ACC112 (cell line): ENCODE measurements at regions not wholly inside any gene's neighbourhood (a gene's known extent, or its start where the extent isn't known, plus 50 kb on each side); places are given as distances from the start of the nearest gene placed in this dataset.

Source experiments
- H2AFZ ChIP-seq: fragments of 200-600 bp; sonication (generic); one replicate; pipeline ENCODE4 v1.6.0; 2017; ENCODE audit warnings: antibody characterized with exemption, low read length; ENCODE audit not compliant: unreplicated experiment
- H3K27ac ChIP-seq: fragments of 200-600 bp; sonication (generic); 2 replicates; pipeline ENCODE4 v1.5.1; 2014; ENCODE audit warnings: low read depth, mild to moderate bottlenecking, antibody characterized with exemption, low read length, moderate library complexity
- H3K27me3 ChIP-seq: fragments of 200-600 bp; sonication (generic); 2 replicates; pipeline ENCODE4 v1.6.1; 2014; ENCODE audit warnings: mild to moderate bottlenecking, antibody characterized with exemption, low read length, moderate library complexity, mixed read lengths; ENCODE audit not compliant: insufficient read depth
- H3K36me3 ChIP-seq: fragments of 200-600 bp; sonication (generic); 2 replicates; pipeline ENCODE4 v1.6.1; 2016; ENCODE audit warnings: mild to moderate bottlenecking, antibody characterized with exemption, low read length, moderate library complexity, mixed read lengths; ENCODE audit not compliant: insufficient read depth
- H3K4me1 ChIP-seq: fragments of 200-600 bp; sonication (generic); one replicate; pipeline ENCODE4 v1.6.1; 2016; ENCODE audit warnings: low read length, mixed read lengths; ENCODE audit not compliant: insufficient read depth, unreplicated experiment, control insufficient read depth
- H3K4me3 ChIP-seq: fragments of 200-600 bp; sonication (generic); 2 replicates; pipeline ENCODE4 v1.5.1; 2014; ENCODE audit warnings: mild to moderate bottlenecking, low read depth, low read length
- H3K79me2 ChIP-seq: fragments of 200-600 bp; sonication (generic); one replicate; pipeline ENCODE4 v1.6.0; 2016; ENCODE audit warnings: low read length; ENCODE audit not compliant: control insufficient read depth, unreplicated experiment, insufficient read depth

DNA sequence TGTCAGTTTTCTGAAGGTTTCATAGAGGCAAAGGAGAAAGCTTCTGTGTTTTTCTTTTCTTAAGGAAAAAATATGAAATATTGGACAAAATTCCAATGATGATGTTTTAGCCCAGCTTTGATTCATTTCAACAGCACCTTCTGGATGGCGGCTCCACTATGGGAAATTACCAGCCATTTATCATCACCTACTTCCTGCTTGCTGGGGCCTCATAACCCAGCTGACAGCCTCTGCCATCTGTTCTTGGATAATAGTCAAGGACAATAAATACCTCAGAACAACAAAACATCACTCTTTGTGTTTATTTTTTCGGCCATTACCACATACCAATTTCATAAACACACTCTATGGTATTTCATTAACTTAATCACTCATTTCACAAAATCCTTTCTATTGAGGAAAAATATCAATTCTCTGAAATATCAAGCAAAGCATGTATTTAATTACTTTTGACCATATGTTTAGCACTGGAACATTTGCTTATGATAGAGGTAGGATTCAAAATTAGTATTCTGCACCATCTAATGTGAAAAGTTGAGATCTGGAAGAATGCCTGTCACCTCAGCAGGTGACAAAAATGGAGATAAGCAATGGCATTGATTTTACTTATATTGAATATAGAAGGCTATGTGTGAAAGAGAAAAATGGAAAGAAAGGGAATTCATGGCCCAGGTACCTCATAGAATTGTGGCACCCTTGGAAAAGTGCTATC, 629.7 kb downstream of the LIG4 start:
- Histone ChIP-seq H3K27me3 (no peaks in the 10 kb centered on the region), H3K79me2 (peaks cover 3% of the 10 kb centered on the region), H3K4me1 (peaks cover 5% of the 10 kb centered on the region)

DNA sequence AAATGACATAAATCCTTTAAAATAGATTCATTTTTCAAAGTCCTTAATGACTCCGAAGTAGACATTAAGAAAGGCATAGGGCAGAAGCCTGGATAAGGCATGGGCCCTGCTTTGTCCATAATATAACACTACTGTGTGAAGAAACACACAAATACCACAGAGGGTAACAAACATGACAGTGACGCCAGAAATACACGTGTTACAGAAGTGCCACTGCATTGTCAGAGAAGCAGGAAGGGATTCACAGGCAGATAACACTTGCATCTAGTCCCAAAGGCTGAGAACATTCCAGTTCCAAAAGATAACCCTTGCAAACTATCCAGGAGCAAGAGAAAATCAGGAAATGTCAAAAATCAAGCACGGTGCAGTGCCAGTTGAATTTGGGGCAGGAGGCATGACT, 633.2 kb downstream of the LIG4 start:
- Histone ChIP-seq H3K36me3 (no peaks in the 10 kb centered on the region), H2AFZ (no peak overlapping the region), H3K27ac (no peak overlapping the region), H3K79me2 (peaks cover 3% of the 10 kb centered on the region), H3K4me1 (peaks cover 5% of the 10 kb centered on the region), H3K27me3 (no peaks in the 10 kb centered on the region), H3K4me3 (no peak overlapping the region)

More for the DNA sequence above, 629.7 kb downstream of the LIG4 start:
- Histone ChIP-seq H3K27ac (no peak overlapping the region), H3K36me3 (no peaks in the 10 kb centered on the region), H2AFZ (no peak overlapping the region), H3K4me3 (no peak overlapping the region)

DNA sequence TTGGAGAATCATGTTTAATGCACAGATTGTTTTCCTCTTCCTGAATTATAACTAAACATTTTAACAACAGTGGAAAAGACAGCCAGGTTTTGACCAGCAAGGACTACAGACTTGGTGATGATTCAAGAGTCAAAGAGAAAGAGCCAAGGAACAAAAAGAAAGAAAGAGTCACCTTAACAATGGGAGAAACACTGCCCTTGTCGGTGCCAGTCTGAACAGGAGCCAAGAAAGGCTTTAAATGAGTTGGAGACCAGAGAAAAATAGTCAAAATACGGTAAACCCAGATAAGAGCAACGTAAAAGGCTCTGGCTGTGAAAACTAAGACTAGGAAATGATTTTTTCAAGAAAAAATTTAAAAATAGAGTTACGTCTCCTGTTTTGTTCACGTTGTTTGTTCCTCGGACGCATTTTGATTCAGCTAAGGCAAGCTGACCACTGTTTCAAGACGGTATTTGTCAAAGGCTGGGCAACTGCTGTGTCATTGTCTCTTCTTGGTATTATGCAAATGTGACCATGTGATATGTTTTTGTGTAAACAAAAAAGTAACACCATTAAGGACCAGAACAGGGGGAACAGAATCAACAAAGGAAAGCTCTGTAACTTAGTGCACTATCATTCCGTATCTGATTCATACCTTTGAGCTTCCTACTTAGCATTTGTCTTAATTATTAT, 634.5 kb downstream of the LIG4 start:
- Histone ChIP-seq H3K27ac (no peak overlapping the region), H3K4me1 (peaks cover 11% of the 10 kb centered on the region), H3K36me3 (no peaks in the 10 kb centered on the region), H3K27me3 (no peaks in the 10 kb centered on the region), H3K4me3 (no peak overlapping the region), H3K79me2 (peaks cover 3% of the 10 kb centered on the region), H2AFZ (no peak overlapping the region)

DNA sequence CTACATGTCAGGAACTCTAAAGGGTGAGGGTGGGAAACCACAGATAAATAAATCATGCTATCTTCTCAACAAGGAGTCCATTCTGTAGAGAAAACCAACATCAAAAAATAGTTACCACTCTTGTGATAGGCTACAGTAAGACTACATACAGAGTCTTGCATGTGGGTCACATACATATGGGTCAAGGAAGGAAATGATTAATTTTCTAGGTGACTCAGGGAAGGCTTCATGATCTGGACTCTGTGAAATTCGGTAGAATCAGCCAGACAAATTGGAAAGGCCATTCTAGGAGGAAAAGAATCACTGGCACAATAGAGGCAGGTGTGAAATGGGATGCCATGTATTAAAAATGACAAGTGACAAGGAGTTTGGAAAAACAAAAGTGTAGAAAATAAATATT, 638.9 kb downstream of the LIG4 start:
- H3K4me3 ChIP-seq, result no peak overlapping the region
- no peaks in the 10 kb centered on the region for H3K27me3 ChIP-seq
- H3K36me3 ChIP-seq, result no peaks in the 10 kb centered on the region
- no peak overlapping the region for H3K27ac ChIP-seq
- no peak overlapping the region for H2AFZ ChIP-seq
- peaks cover 6% of the 10 kb centered on the region for H3K4me1 ChIP-seq
- H3K79me2 ChIP-seq, result no peaks in the 10 kb centered on the region

DNA sequence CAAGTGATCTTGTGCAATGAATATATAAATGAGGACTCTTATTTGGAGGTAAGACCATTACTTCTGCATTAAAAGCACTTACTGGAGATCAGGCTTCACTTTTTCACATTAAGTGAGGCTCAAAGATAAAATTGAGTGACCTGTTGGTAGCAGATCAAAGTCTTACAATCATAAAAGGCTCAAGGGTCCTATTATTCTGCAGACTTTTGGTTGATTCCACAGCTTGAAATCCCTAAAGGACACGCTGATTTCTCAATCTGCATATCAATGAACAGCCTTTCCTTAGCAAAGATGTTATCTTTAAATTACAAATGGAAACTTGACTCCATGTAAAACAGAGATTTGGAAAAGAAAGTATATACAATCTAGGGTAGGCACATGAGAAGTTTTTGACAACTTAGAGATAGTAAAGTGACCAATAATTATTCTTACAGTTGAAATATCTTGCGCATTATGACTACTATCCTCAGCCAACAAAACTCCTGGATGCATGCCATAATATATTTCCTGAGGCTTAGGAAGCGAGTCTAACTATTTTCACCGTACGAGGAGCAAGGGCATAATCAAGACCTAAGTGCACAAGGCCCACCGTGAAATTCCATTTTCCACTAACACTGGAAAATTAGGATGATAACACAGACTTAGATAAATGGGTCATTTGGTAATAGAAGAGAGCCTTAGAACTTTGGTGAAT, 640.7 kb downstream of the LIG4 start:
- Histone ChIP-seq H3K27me3 (no peaks in the 10 kb centered on the region), H3K27ac (no peak overlapping the region), H3K4me3 (no peak overlapping the region), H3K79me2 (no peaks in the 10 kb centered on the region), H2AFZ (no peak overlapping the region), H3K36me3 (no peaks in the 10 kb centered on the region), H3K4me1 (peaks cover 6% of the 10 kb centered on the region)

DNA sequence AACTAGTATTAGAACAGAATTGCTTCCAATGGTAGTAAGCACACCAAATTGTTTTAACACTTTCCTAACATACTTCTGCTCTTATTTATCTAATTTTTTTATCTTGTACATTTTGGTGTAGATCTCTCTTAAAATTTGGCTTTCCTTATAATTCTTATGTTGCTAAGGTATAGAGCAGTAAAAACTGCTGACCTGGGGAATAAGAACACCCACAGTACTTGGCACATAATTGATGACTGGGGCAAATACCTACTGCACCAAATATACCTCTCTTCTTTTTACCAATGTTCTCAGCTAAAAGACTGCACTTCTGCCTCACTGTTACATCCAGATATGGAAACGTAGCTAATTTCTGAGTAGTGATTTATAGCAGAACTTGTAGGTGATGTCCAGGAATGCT, 642.2 kb downstream of the LIG4 start:
- Histone ChIP-seq H3K79me2 (no peaks in the 10 kb centered on the region), H3K36me3 (no peaks in the 10 kb centered on the region), H2AFZ (no peak overlapping the region), H3K27ac (no peak overlapping the region), H3K27me3 (no peaks in the 10 kb centered on the region), H3K4me3 (no peak overlapping the region), H3K4me1 (peaks cover 6% of the 10 kb centered on the region)

DNA sequence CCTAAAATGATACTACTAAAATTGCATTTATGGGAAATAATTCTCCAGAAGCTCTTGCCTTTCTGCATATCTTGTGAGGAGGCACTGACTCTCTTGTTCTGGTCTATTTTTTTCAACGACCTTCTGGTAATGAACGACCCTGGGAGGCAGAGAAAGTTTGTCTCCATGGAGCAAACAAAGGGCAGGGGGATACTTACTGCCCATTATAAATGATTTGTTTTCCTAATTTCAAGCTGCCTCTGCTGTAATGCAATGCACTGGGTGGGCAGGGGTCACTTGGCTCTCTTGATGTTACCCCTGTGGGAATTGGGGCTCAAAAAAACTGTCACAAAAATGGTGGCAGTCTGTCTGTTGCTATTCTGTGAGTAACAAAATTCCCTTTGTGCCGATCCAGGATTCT, 643.2 kb downstream of the LIG4 start:
- H2AFZ ChIP-seq, result no peak overlapping the region
- H3K36me3 ChIP-seq, result no peaks in the 10 kb centered on the region
- no peak overlapping the region for H3K27ac ChIP-seq
- peaks cover 6% of the 10 kb centered on the region for H3K4me1 ChIP-seq
- H3K27me3 ChIP-seq, result no peaks in the 10 kb centered on the region
- H3K79me2 ChIP-seq, result no peaks in the 10 kb centered on the region
- H3K4me3 ChIP-seq, result no peak overlapping the region

DNA sequence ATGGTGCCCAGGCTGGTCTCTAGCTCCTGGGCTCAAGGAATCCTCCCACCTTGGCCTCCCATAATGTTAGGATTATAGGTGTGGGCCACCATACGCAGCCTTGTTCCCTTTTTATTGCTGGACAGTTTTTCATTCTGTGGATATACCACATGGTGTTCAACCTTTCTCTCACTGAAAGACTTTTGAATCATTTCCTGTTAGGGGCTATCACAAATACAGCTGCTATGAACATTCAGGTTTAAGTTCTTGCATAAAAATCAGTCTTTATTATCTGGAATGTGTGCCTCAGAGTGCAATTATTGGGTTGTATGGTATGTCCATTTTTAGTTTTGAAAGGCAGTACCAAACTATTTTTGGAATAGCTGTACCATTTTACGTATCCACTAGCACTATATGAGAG, 647.2 kb downstream of the LIG4 start:
- Histone ChIP-seq H3K4me3 (no peak overlapping the region), H3K27me3 (no peaks in the 10 kb centered on the region), H3K4me1 (no peaks in the 10 kb centered on the region), H3K27ac (no peak overlapping the region), H2AFZ (no peak overlapping the region), H3K36me3 (no peaks in the 10 kb centered on the region), H3K79me2 (no peaks in the 10 kb centered on the region)

DNA sequence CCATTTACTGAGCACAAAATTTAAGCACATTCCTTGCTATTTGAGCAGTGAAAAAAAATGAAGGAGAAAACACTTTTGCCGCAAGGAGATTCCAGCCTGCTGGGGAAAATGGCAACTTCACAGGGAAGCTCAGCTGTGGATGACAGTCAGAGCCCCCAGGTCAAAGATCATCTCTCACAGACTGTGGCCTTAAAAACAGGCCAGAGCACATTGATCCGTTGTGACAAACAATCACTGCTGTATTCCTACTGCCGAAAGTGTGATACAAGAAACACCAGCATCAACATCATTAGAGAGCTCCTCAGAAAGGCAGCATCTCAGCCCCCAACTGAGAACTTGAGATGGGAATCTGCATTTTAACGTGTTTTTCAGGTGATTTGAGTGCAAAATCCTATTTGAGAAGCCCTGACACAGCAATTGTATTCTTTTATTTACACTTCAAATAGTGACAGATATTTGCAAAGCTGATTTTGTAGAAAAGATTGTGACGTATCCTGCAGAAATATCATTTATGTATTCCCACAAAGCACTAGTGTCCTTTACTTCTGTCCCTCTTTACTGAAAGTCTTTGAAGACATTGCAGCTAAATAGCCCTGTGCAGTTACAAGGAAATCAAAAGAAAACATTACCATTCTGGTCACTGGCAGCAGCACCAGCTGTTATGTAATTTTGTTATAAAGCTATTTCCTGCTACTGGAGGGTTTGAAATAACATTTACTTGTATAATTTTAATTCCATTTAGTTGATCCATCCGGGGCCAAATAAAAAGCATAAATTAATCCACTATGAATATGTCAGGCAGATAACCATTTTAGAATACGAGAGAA, 652.0 kb downstream of the LIG4 start:
- no peaks in the 10 kb centered on the region for H3K79me2 ChIP-seq
- H3K4me3 ChIP-seq, result no peak overlapping the region
- H2AFZ ChIP-seq, result no peak overlapping the region
- H3K36me3 ChIP-seq, result no peaks in the 10 kb centered on the region
- no peaks in the 10 kb centered on the region for H3K27me3 ChIP-seq
- no peak overlapping the region for H3K27ac ChIP-seq
- H3K4me1 ChIP-seq, result no peaks in the 10 kb centered on the region

DNA sequence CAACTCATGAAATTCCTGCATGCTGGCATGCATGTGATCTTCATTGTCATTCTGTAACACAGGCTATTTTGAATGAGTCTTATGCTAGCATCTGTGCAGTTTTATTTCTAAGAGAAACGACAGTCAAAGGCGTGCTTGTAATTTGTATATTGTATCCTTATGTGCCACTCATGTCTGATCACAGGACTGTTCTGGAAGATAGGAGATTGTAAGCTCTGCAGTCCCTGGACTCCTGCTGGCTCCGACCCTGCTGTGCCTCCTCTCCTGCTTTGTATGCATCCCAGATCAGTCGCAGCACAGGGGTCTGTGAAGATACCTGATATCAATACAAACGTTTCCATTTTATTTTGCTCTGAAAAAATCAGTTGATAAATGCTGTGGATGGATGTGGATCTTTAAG, 653.1 kb downstream of the LIG4 start:
- Histone ChIP-seq H3K79me2 (no peaks in the 10 kb centered on the region), H3K27ac (no peak overlapping the region), H3K4me3 (no peak overlapping the region), H3K36me3 (no peaks in the 10 kb centered on the region), H3K4me1 (no peaks in the 10 kb centered on the region), H3K27me3 (no peaks in the 10 kb centered on the region), H2AFZ (no peak overlapping the region)
